SK-N-SH treated with all-trans-retinoic acid at 6 μM for 48 hours (cell line): ENCODE measurements at regions not wholly inside any gene's neighbourhood (a gene's known extent, or its start where the extent isn't known, plus 50 kb on each side); places are given as distances from the start of the nearest gene placed in this dataset.

Experiments used
- ATAC-seq: fragments of 200-7000 bp; cut with Tn5 transposase; 3 replicates; pipeline ENCODE4 v1.9.1; 2020; ENCODE audit warnings: mild to moderate bottlenecking, moderate library complexity
- ARNTL ChIP-seq: fragments of 450-650 bp; formaldehyde crosslinking; IDR thresholded peaks from 2 replicates; pipeline ENCODE4 v1.5.0; 2020; ENCODE audit warnings: low read depth, mild to moderate bottlenecking, moderate library complexity, borderline replicate concordance
- BACH2 ChIP-seq: fragments of 250-450 bp; sonication (Bioruptor Pico); IDR thresholded peaks from 2 replicates; pipeline ENCODE4 v1.9.0; 2021; ENCODE audit warnings: mild to moderate bottlenecking, borderline replicate concordance
- CSDC2 ChIP-seq: fragments of 250-450 bp; sonication (Bioruptor Pico); IDR thresholded peaks from 2 replicates; pipeline ENCODE4 v1.5.0; 2020; ENCODE audit warnings: mild to moderate bottlenecking, moderate library complexity
- ISL1 ChIP-seq: fragments of 250-450 bp; sonication (Bioruptor Pico); IDR thresholded peaks from 2 replicates; pipeline ENCODE4 v2.1.2; 2022; ENCODE audit warnings: mild to moderate bottlenecking, moderate library complexity
- OSR1 ChIP-seq: fragments of 250-450 bp; sonication (Bioruptor Pico); IDR thresholded peaks from 2 replicates; pipeline ENCODE4 v1.8.0; 2022; ENCODE audit warnings: moderate library complexity, mild to moderate bottlenecking, inconsistent platforms
- RARB ChIP-seq: fragments of 250-450 bp; sonication (Bioruptor Pico); IDR thresholded peaks from 2 replicates; pipeline ENCODE4 v1.8.0; 2021; ENCODE audit warnings: mild to moderate bottlenecking, moderate library complexity
- SNAI2 ChIP-seq: fragments of 250-450 bp; sonication (Bioruptor Pico); IDR thresholded peaks from 2 replicates; pipeline ENCODE4 v1.5.0; 2020; ENCODE audit warnings: mild to moderate bottlenecking, moderate library complexity
- TCF4 ChIP-seq: fragments of 250-450 bp; sonication (Bioruptor Pico); IDR thresholded peaks from 2 replicates; pipeline ENCODE4 v1.8.0; 2021; ENCODE audit warnings: mild to moderate bottlenecking, moderate library complexity, borderline replicate concordance
- TOX ChIP-seq: fragments of 250-450 bp; sonication (Bioruptor Pico); IDR thresholded peaks from 2 replicates; pipeline ENCODE4 v1.8.0; 2021; ENCODE audit warnings: mild to moderate bottlenecking, moderate library complexity, borderline replicate concordance
- TSHZ2 ChIP-seq: fragments of 250-450 bp; sonication (Bioruptor Pico); IDR thresholded peaks from 2 replicates; pipeline ENCODE4 v1.5.0; 2020; ENCODE audit warnings: mild to moderate bottlenecking, moderate library complexity
- ZFP3 ChIP-seq: fragments of 250-450 bp; sonication (Bioruptor Pico); IDR thresholded peaks from 2 replicates; pipeline ENCODE4 v1.5.0; 2020; ENCODE audit warnings: mild to moderate bottlenecking, moderate library complexity
- ZFP30 ChIP-seq: fragments of 450-650 bp; formaldehyde crosslinking; IDR thresholded peaks from 2 replicates; pipeline ENCODE4 v1.5.0; 2022; ENCODE audit warnings: mild to moderate bottlenecking, moderate library complexity
- ZNF70 ChIP-seq: fragments of 450-650 bp; formaldehyde crosslinking; IDR thresholded peaks from 2 replicates; pipeline ENCODE4 v1.5.0; 2020; ENCODE audit warnings: mild to moderate bottlenecking, moderate library complexity
- TF ChIP-seq, protein P1 (sequence below): fragments of 250-450 bp; sonication (Bioruptor Pico); IDR thresholded peaks from 2 replicates; pipeline ENCODE4 v1.8.0; 2021; ENCODE audit warnings: low read depth, mild to moderate bottlenecking, moderate library complexity, borderline replicate concordance
- TF ChIP-seq, protein P2 (sequence below): fragments of 250-450 bp; sonication (Bioruptor Pico); IDR thresholded peaks from 2 replicates; pipeline ENCODE4 v1.8.0; 2020; ENCODE audit warnings: mild to moderate bottlenecking, moderate library complexity, borderline replicate concordance
- TF ChIP-seq, protein P3 (sequence below): fragments of 250-450 bp; sonication (Bioruptor Pico); IDR thresholded peaks from 2 replicates; pipeline ENCODE4 v1.5.1; 2021; ENCODE audit warnings: mild to moderate bottlenecking, moderate library complexity

DNA sequence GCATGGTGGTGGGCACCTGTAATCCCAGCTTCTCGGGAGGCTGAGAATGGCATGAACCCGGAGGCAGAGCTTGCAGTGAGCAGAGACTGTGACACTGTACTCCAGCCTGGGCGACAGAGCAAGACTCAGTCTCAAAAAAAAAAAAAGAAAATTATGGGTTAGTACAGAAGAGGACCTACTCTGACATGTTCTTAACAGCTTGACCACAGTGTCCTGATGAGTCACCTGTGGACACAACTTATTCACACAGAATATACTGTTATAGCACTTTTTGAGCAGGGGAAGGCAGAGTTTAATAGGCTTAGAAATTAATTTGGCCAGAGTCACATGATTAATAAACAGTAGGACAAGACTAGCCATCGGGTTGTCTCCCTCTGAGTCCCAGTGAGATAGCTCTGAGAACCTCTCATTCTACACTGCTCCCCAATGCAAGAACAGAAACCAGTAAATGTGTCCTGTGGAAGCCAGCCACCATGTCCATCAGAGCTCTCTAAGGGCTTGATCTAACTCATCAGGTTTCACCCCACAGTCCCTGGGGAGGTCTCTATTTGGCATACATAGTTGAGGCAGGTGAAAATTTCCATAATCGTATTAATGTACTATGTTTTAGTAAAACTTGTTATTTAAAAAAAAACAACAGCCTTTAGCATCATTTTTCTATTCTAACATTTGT is 1077.9 kb upstream of the C9orf72 start:
- TF ChIP-seq RARB: no peak
- ATAC-seq: no peak

- ATAC-seq: no peak
- no peak for TF ChIP-seq TSHZ2 (CRISPR knock-in tag)
- TF ChIP-seq, protein P1, sequence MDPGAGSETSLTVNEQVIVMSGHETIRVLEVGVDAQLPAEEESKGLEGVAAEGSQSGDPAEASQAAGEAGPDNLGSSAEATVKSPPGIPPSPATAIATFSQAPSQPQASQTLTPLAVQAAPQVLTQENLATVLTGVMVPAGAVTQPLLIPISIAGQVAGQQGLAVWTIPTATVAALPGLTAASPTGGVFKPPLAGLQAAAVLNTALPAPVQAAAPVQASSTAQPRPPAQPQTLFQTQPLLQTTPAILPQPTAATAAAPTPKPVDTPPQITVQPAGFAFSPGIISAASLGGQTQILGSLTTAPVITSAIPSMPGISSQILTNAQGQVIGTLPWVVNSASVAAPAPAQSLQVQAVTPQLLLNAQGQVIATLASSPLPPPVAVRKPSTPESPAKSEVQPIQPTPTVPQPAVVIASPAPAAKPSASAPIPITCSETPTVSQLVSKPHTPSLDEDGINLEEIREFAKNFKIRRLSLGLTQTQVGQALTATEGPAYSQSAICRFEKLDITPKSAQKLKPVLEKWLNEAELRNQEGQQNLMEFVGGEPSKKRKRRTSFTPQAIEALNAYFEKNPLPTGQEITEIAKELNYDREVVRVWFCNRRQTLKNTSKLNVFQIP: no peak
- TF ChIP-seq TOX: no peak
- no peak for TF ChIP-seq ZFP30 (CRISPR knock-in tag)
- TF ChIP-seq, protein P2, sequence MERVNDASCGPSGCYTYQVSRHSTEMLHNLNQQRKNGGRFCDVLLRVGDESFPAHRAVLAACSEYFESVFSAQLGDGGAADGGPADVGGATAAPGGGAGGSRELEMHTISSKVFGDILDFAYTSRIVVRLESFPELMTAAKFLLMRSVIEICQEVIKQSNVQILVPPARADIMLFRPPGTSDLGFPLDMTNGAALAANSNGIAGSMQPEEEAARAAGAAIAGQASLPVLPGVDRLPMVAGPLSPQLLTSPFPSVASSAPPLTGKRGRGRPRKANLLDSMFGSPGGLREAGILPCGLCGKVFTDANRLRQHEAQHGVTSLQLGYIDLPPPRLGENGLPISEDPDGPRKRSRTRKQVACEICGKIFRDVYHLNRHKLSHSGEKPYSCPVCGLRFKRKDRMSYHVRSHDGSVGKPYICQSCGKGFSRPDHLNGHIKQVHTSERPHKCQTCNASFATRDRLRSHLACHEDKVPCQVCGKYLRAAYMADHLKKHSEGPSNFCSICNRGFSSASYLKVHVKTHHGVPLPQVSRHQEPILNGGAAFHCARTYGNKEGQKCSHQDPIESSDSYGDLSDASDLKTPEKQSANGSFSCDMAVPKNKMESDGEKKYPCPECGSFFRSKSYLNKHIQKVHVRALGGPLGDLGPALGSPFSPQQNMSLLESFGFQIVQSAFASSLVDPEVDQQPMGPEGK: no peak
Measured at GRCh38 chr9:28653216-28653615, 1079.9 kb upstream of the C9orf72 start.

GRCh38 chr9:28656727-28657126 is 1083.4 kb upstream of the C9orf72 start:
- TF ChIP-seq TSHZ2 (CRISPR knock-in tag) (no peak), ZFP3 (no peak), ZFP30 (CRISPR knock-in tag) (no peak), SNAI2 (CRISPR knock-in tag) (no peak), ISL1 (CRISPR knock-in tag) (peak; percentile 50), BACH2 (CRISPR knock-in tag) (no peak)
- TF ChIP-seq, protein P2: no peak
- TF ChIP-seq, all 23 proteins: peak for 1
- ATAC-seq: no peak

GRCh38 chr9:28661853-28662252 is 1088.6 kb upstream of the C9orf72 start:
- no peak for ATAC-seq
- TF ChIP-seq ARNTL (CRISPR knock-in tag): no peak
- TF ChIP-seq ZNF70 (CRISPR knock-in tag): no peak
- TF ChIP-seq TCF4: no peak
- TF ChIP-seq ISL1 (CRISPR knock-in tag): no peak
- TF ChIP-seq CSDC2 (CRISPR knock-in tag): no peak
- TF ChIP-seq OSR1 (CRISPR knock-in tag): no peak
- TF ChIP-seq, protein P2: no peak
- TF ChIP-seq, protein P3, sequence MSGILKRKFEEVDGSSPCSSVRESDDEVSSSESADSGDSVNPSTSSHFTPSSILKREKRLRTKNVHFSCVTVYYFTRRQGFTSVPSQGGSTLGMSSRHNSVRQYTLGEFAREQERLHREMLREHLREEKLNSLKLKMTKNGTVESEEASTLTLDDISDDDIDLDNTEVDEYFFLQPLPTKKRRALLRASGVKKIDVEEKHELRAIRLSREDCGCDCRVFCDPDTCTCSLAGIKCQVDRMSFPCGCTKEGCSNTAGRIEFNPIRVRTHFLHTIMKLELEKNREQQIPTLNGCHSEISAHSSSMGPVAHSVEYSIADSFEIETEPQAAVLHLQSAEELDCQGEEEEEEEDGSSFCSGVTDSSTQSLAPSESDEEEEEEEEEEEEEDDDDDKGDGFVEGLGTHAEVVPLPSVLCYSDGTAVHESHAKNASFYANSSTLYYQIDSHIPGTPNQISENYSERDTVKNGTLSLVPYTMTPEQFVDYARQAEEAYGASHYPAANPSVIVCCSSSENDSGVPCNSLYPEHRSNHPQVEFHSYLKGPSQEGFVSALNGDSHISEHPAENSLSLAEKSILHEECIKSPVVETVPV: no peak
- TF ChIP-seq SNAI2 (CRISPR knock-in tag): no peak
- no peak for TF ChIP-seq TSHZ2 (CRISPR knock-in tag)
- TF ChIP-seq ZFP3: no peak
